Renal cortical epithelial cell (primary cell): ENCODE measurements at regions not wholly inside any gene's neighbourhood (a gene's known extent, or its start where the extent isn't known, plus 50 kb on each side); places are given as distances from the start of the nearest gene placed in this dataset.
"Not testable (repeated sequence)": the region's sequence is repeated elsewhere in the genome, so short reads cannot be mapped to it uniquely, and the experiment has no call there.

ENCODE experiments used
- DNase-seq: peaks from one replicate; pipeline ENCODE4 v3.0.0-alpha.2; 2011; ENCODE audit warnings: low read depth

- DNase-seq: no peak
These were observed 208.6 kb upstream of the SAMSN1 start for GRCh38 chr21:14754682-14755081.

GRCh38 chr21:14754259-14754604 is 208.1 kb upstream of the SAMSN1 start:
- DNase-seq: no peak

GRCh38 chr21:14753466-14754258 is 207.5 kb upstream of the SAMSN1 start:
- DNase-seq: no peak

GRCh38 chr21:14753069-14753465 is 207.0 kb upstream of the SAMSN1 start:
- no peak for DNase-seq

GRCh38 chr21:14752345-14752909 is 206.3 kb upstream of the SAMSN1 start:
- no peak for DNase-seq

- no peak for DNase-seq
These were observed 205.7 kb upstream of the SAMSN1 start for GRCh38 chr21:14751602-14752344.

GRCh38 chr21:14751011-14751410 is 204.9 kb upstream of the SAMSN1 start:
- DNase-seq: no peak

GRCh38 chr21:14750041-14750440 is 203.9 kb upstream of the SAMSN1 start:
- no peak for DNase-seq

GRCh38 chr21:14748662-14749061 is 202.5 kb upstream of the SAMSN1 start:
- no peak for DNase-seq

GRCh38 chr21:14744368-14744767 is 198.3 kb upstream of the SAMSN1 start:
- no peak for DNase-seq

- DNase-seq: no peak
These were observed 196.0 kb upstream of the SAMSN1 start for GRCh38 chr21:14742119-14742518.

GRCh38 chr21:14741256-14741655 is 195.1 kb upstream of the SAMSN1 start:
- peak; percentile 69 for DNase-seq

- no peak for DNase-seq
These were observed 194.6 kb upstream of the SAMSN1 start for GRCh38 chr21:14740692-14741091.

GRCh38 chr21:14740116-14740515 is 194.0 kb upstream of the SAMSN1 start:
- no peak for DNase-seq

GRCh38 chr21:14739590-14739989 is 193.5 kb upstream of the SAMSN1 start:
- DNase-seq: no peak

- not testable (repeated sequence) for DNase-seq
These were observed 192.5 kb upstream of the SAMSN1 start for GRCh38 chr21:14738576-14738975.

- peak; percentile 65 for DNase-seq
These were observed 191.8 kb upstream of the SAMSN1 start for GRCh38 chr21:14737922-14738321.

- DNase-seq: peak; percentile 10
These were observed 191.2 kb upstream of the SAMSN1 start for GRCh38 chr21:14737284-14737691.

GRCh38 chr21:14736672-14737071 is 190.6 kb upstream of the SAMSN1 start:
- DNase-seq: no peak

GRCh38 chr21:14736162-14736561 is 190.0 kb upstream of the SAMSN1 start:
- no peak for DNase-seq

- DNase-seq: no peak
These were observed 188.7 kb upstream of the SAMSN1 start for GRCh38 chr21:14734833-14735232.

- DNase-seq: no peak
These were observed 188.1 kb upstream of the SAMSN1 start for GRCh38 chr21:14734191-14734590.

GRCh38 chr21:14725219-14725618 is 179.1 kb upstream of the SAMSN1 start:
- no peak for DNase-seq
